ENCODE measurements at regions not wholly inside any gene's neighbourhood (a gene's known extent, or its start where the extent isn't known, plus 50 kb on each side); places are given as distances from the start of the nearest gene placed in this dataset.

DNA sequence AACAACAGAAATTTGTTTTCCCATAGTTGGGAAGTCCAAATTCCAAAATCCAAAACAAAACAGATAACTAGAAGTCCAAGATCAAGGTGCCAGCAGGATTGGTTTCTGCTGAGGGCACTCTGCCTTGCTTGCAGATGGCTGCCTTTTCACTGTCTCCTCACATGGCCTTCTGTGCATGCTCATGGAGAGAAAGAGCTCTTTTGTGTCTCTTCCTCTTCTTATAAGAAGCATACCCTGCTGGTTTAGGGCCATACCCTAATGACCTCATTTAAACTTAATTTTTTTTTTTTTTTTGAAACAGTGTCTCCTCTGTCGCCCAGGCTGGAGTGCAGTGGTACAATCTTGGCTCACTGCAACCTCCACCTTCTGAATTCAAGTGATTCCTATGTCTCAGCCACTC is 1974.1 kb upstream of the PCDH20 start:
- no peak for ATAC-seq

DNA sequence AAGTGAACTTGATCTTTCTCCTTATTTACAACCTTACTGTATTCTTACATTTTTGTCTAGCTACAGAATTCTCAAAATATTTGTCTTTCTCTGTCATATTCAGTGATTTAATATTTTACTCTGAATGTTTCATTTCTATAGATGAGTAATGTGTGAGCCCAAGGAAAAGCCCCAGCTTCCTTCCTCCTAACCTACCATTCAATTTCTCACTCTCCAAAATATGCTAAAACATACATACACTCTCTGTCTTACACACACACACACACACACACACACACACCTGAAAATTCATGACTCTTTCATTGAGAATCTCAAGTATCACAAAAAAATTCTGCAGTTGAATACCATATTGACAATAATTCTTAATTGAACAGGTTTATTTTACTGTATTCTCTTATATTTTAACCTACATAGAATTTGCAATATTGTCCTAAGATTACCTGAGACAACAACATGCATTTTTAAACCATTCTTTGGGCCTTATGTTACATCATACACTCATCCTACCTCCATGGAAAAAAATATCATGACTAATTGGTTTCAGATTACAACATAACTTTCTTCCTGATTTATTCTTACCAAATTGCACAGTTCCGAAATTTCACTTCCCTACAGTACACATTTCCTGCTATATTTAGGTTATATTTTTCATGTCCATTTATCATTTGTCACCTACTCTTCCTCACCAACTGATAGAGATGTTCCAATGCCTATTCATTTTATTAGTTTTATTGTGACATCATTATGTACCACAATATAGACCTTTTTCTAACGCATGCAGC is 1965.6 kb upstream of the PCDH20 start:
- DNase-seq (ENCODE audit: low spot score) (no peak), ATAC-seq (no peak), FAIRE-seq (no peak)
- no peaks in the 10 kb centered on the region for H3K9me3 ChIP-seq (ENCODE audit: low read length)
- no peaks in the 10 kb centered on the region for H4K20me1 ChIP-seq (ENCODE audit: insufficient read depth, low read length)
- H3K9ac ChIP-seq (ENCODE audit: insufficient read depth, low read depth, low read length), result no peak overlapping the region
- TF ChIP-seq ATF7 (IDR thresholded peaks at IDR 0.05) (0 out of 2 replicates have a peak, but pooled peaks have one; percentile 3), ATF7 (CRISPR knock-in tag; IDR thresholded peaks at IDR 0.05) (no peak), ZFAT (CRISPR knock-in tag; conservative IDR thresholded peaks at IDR 0.05) (no peak)
- POLR2A ChIA-PET, result no interaction called here
- H2AFZ ChIP-seq (ENCODE audit: low read length), result no peak overlapping the region
- no peak overlapping the region for H3K4me2 ChIP-seq (ENCODE audit: low read depth, low read length)
- H3K4me3 ChIP-seq (replicated peaks in 1 of 3; ENCODE audit: insufficient read depth in 1 of 3, low read depth in 2 of 3, low read length in 3 of 3), result no peak overlapping the region
- CTCF ChIA-PET (ENCODE audit: low intra/inter-chr PET ratio, low total read pairs), result no interaction called here
- no TSS peak for BruUV-seq (replicated peaks)
- no peaks in the 10 kb centered on the region for H3K36me3 ChIP-seq (replicated peaks in 1 of 2; ENCODE audit: control insufficient read depth in 1 of 2, insufficient read depth in 2 of 2, low read length in 2 of 2)
- in situ Hi-C loops (cut with HindIII; ENCODE audit: extremely low pct_ligation_motif_present, low pct_unique_long_range_greater_than_20kb) (no loop called here), intact Hi-C loops (cut with micrococcal nuclease; ENCODE audit: unreplicated experiment) (no loop called here)
- 0% methylated on average over 2 of the region's 2 CpGs for WGBS (ENCODE audit: low lambda C conversion rate)
- H3K4me1 ChIP-seq (ENCODE audit: insufficient read depth, low read length), result no peaks in the 10 kb centered on the region
- H3K79me2 ChIP-seq (ENCODE audit: insufficient read depth, low read length), result no peaks in the 10 kb centered on the region
- H3K27me3 ChIP-seq (ENCODE audit: control insufficient read depth in 1 of 2, insufficient read depth in 2 of 2, low read length in 2 of 2), result no peaks in the 10 kb centered on the region; a peak in 1 of 5 replicates
- no peak overlapping the region for H3K27ac ChIP-seq (ENCODE audit: extremely low read length, insufficient read depth, low read length)

More for the DNA sequence above, 1974.1 kb upstream of the PCDH20 start:
- intact Hi-C loops (cut with micrococcal nuclease; ENCODE audit: unreplicated experiment), result no loop called here
- no peaks in the 10 kb centered on the region for H4K20me1 ChIP-seq (ENCODE audit: insufficient read depth, low read length)
- POLR2A ChIA-PET, result no interaction called here
- H3K9me3 ChIP-seq (ENCODE audit: low read length), result no peaks in the 10 kb centered on the region
- 4% methylated on average over 1 of the region's 1 CpG for WGBS (ENCODE audit: low lambda C conversion rate)
- no peaks in the 10 kb centered on the region for H3K79me2 ChIP-seq (ENCODE audit: insufficient read depth, low read length)
- no TSS peak for BruUV-seq (replicated peaks)
- in situ Hi-C loops (cut with HindIII; ENCODE audit: extremely low pct_ligation_motif_present, low pct_unique_long_range_greater_than_20kb), result no loop called here
- no peak for DNase-seq (ENCODE audit: low spot score)
- H3K4me1 ChIP-seq (ENCODE audit: insufficient read depth, low read length), result no peaks in the 10 kb centered on the region
- H3K27ac ChIP-seq (ENCODE audit: extremely low read length, insufficient read depth, low read length), result no peak overlapping the region
- H3K27me3 ChIP-seq (ENCODE audit: control insufficient read depth in 1 of 2, insufficient read depth in 2 of 2, low read length in 2 of 2), result no peaks in the 10 kb centered on the region; a peak in 1 of 5 replicates
- no peak overlapping the region for H3K4me2 ChIP-seq (ENCODE audit: low read depth, low read length)
- no peak overlapping the region for H2AFZ ChIP-seq (ENCODE audit: low read length)
- no peak for FAIRE-seq
- no peak for TF ChIP-seq FOXJ3 (CRISPR knock-in tag; IDR thresholded peaks at IDR 0.05; ENCODE audit: borderline replicate concordance)
- TF ChIP-seq THYN1 (CRISPR knock-in tag; IDR thresholded peaks at IDR 0.05; ENCODE audit: borderline replicate concordance, low read depth), result no peak
- no peak for TF ChIP-seq CHD2 (IDR thresholded peaks at IDR 0.05; ENCODE audit: low read depth, low read length)
- TF ChIP-seq KMT2A (CRISPR knock-in tag; IDR thresholded peaks at IDR 0.05), result no peak
- no peak for TF ChIP-seq DNMT3B (CRISPR knock-in tag; conservative IDR thresholded peaks at IDR 0.05)
- no peak for TF ChIP-seq ZNF556 (CRISPR knock-in tag; IDR thresholded peaks at IDR 0.05; ENCODE audit: borderline replicate concordance)
- no peak for TF ChIP-seq NR2C2 (CRISPR knock-in tag; IDR thresholded peaks at IDR 0.05; ENCODE audit: borderline replicate concordance)
- TF ChIP-seq XRCC5 (optimal IDR thresholded peaks at IDR 0.05; ENCODE audit: low read length), result no peak
- no peak for TF ChIP-seq ZNF354B (CRISPR knock-in tag; IDR thresholded peaks at IDR 0.05)
- no peak for TF ChIP-seq ZNF552 (CRISPR knock-in tag; IDR thresholded peaks at IDR 0.05; ENCODE audit: borderline replicate concordance)
- TF ChIP-seq TAF15 (IDR thresholded peaks at IDR 0.05; ENCODE audit: low read depth, low read length, poor library complexity, severe bottlenecking), result no peak
- no peak for TF ChIP-seq NFIC (IDR thresholded peaks at IDR 0.05; ENCODE audit: low read length)
- CTCF ChIA-PET (ENCODE audit: low intra/inter-chr PET ratio, low total read pairs), result no interaction called here
- no peak overlapping the region for H3K9ac ChIP-seq (ENCODE audit: insufficient read depth, low read depth, low read length)
- H3K36me3 ChIP-seq (replicated peaks in 1 of 2; ENCODE audit: control insufficient read depth in 1 of 2, insufficient read depth in 2 of 2, low read length in 2 of 2), result no peaks in the 10 kb centered on the region
- no peak overlapping the region for H3K4me3 ChIP-seq (replicated peaks in 1 of 3; ENCODE audit: insufficient read depth in 1 of 3, low read depth in 2 of 3, low read length in 3 of 3)
